Uterus (tissue), 2 donors: ENCODE measurements at regions not wholly inside any gene's neighbourhood (a gene's known extent, or its start where the extent isn't known, plus 50 kb on each side); places are given as distances from the start of the nearest gene placed in this dataset.

Experiments
- CTCF ChIP-seq, 4 experiments: fragments of 200-600 bp in 2 of 4; fragments of 450-650 bp in 2 of 4; sonication (generic) in 2 of 4; IDR thresholded peaks; one replicate each; pipeline ENCODE4 v1.5.1; 2016 to 2019; ENCODE audit warnings: antibody characterized with exemption in 4 of 4, mild to moderate bottlenecking in 2 of 4, moderate library complexity in 1 of 4
- POLR2A ChIP-seq, 2 donors: fragments of 450-650 bp; IDR thresholded peaks; one replicate each; pipeline ENCODE4 v1.6.1; 2016; ENCODE audit warnings: antibody characterized with exemption in 2 of 2, mild to moderate bottlenecking in 1 of 2, moderate library complexity in 1 of 2

DNA sequence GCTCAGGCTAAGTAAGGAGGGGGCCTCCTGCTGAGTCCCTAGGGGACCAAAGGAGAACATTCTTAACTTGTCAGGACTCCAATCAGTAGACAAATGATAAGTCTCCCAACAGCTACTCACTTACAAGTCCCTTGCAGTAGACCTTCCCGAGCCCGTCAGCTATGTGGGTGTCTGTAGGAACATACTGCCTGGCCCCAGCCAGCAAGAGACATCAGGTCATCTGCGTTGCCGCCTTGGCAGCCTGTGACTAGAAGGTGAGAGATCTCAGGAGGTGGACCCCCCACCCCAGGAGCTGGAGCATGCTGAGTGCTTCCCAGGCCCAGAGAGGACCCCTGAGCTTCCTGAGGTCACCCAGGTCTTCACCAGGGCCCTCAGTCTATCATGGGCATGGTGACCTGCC lies 250.5 kb downstream of the C1orf94 start:
- TF ChIP-seq POLR2A (IDR thresholded peaks at IDR 0.05) (no peak), CTCF (IDR thresholded peaks at IDR 0.05) (no peak)
